ENCODE measurements at regions not wholly inside any gene's neighbourhood (a gene's known extent, or its start where the extent isn't known, plus 50 kb on each side); places are given as distances from the start of the nearest gene placed in this dataset.

- TF ChIP-seq CTCF (IDR thresholded peaks at IDR 0.05) (no peak), EP300 (IDR thresholded peaks at IDR 0.05) (no peak), POLR2AphosphoS5 (IDR thresholded peaks at IDR 0.05) (no peak)
These were observed 406.5 kb upstream of the RGS6 start for GRCh38 chr14:71525663-71526221.

All from stomach (tissue), 4 donors.